Pulmonary artery endothelial cell (primary cell): ENCODE measurements at regions not wholly inside any gene's neighbourhood (a gene's known extent, or its start where the extent isn't known, plus 50 kb on each side); places are given as distances from the start of the nearest gene placed in this dataset.
"Not testable (repeated sequence)": the region's sequence is repeated elsewhere in the genome, so short reads cannot be mapped to it uniquely, and the experiment has no call there.

ENCODE experiments used
- DNase-seq: peaks from one replicate; pipeline ENCODE4 v3.0.0-alpha.2; 2011; ENCODE audit warnings: low read depth, low spot score

GRCh38 chr2:7428454-7429204 is 511.4 kb downstream of the RNF144A start:
- no peak for DNase-seq

GRCh38 chr2:7429733-7430132 is 512.5 kb downstream of the RNF144A start:
- no peak for DNase-seq

GRCh38 chr2:7430421-7430868 is 513.2 kb downstream of the RNF144A start:
- DNase-seq: no peak

GRCh38 chr2:7430869-7431641 is 513.8 kb downstream of the RNF144A start:
- DNase-seq: no peak

- no peak for DNase-seq
Observed at GRCh38 chr2:7432436-7432835, 515.2 kb downstream of the RNF144A start.

- DNase-seq: no peak
Observed at GRCh38 chr2:7436096-7436906, 519.1 kb downstream of the RNF144A start.

- DNase-seq: no peak
Observed at GRCh38 chr2:7437141-7437540, 519.9 kb downstream of the RNF144A start.

- DNase-seq: no peak
Observed at GRCh38 chr2:7437716-7438632, 520.8 kb downstream of the RNF144A start.

- DNase-seq: no peak
Observed at GRCh38 chr2:7438855-7439254, 521.6 kb downstream of the RNF144A start.

- no peak for DNase-seq
Observed at GRCh38 chr2:7440977-7441376, 523.8 kb downstream of the RNF144A start.

GRCh38 chr2:7441841-7442240 is 524.6 kb downstream of the RNF144A start:
- not testable (repeated sequence) for DNase-seq

- no peak for DNase-seq
Observed at GRCh38 chr2:7444626-7445025, 527.4 kb downstream of the RNF144A start.

- DNase-seq: no peak
Observed at GRCh38 chr2:7448578-7449264, 531.5 kb downstream of the RNF144A start.

- no peak for DNase-seq
Observed at GRCh38 chr2:7449298-7449697, 532.1 kb downstream of the RNF144A start.

- DNase-seq: no peak
Observed at GRCh38 chr2:7450188-7450832, 533.1 kb downstream of the RNF144A start.

- no peak for DNase-seq
Observed at GRCh38 chr2:7450833-7451190, 533.6 kb downstream of the RNF144A start.

GRCh38 chr2:7452110-7452876 is 535.1 kb downstream of the RNF144A start:
- no peak for DNase-seq

GRCh38 chr2:7454592-7454991 is 537.4 kb downstream of the RNF144A start:
- DNase-seq: no peak

- DNase-seq: no peak
Observed at GRCh38 chr2:7456762-7457161, 539.5 kb downstream of the RNF144A start.
